Stimulated activated CD8-positive, alpha-beta memory T cell treated with anti-CD3 and anti-CD28 coated beads, Interleukin-7, amount 100 ng/mL, for 48 hours (primary cell): ENCODE measurements at regions not wholly inside any gene's neighbourhood (a gene's known extent, or its start where the extent isn't known, plus 50 kb on each side); places are given as distances from the start of the nearest gene placed in this dataset.

Experiments
- DNase-seq, 2 donors: peaks; one replicate each; pipeline ENCODE4 v3.0.0-alpha.2; 2020; ENCODE audit warnings: low read depth in 1 of 2; ENCODE audit errors: extremely low read depth in 1 of 2

DNA sequence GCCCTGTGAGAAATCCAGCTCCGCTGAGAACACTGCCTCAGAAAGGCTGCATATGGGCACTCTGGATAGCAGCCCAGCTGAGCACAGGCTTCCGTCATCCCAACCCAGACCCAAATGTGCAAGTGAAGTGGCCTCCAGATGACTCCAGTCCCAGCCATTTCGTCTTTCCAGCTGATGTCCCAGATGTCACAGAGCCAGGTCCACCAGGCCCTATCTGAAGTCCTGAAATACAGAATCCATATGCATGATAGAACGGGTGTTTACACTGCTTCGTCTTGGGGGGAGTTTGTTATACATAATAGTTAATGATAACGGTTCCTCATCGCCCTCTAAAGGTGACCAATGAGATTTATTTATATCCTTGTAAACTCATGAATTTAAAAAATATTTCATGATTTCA lies 72.6 kb upstream of the TRIM2 start:
- DNase-seq = no peak

DNA sequence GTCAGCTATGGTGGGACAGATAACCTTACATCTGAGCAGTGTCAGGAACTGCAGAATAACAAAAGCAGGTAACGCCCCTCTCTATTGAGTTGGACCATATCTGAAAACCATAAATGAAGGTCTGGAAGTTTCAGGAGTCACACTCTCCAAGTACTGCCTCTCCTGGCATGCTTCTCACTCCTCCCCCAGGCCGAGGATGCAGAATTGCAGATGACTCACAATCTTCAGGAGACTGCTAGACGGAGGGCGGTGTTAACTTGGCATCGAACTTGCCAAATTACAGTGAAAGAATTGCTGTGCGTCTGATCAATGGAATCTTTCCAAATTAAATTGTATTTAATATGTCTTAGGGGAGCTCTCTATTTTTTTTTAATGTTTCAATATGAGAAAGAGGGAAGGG lies 67.1 kb upstream of the TRIM2 start:
- no peak for DNase-seq

DNA sequence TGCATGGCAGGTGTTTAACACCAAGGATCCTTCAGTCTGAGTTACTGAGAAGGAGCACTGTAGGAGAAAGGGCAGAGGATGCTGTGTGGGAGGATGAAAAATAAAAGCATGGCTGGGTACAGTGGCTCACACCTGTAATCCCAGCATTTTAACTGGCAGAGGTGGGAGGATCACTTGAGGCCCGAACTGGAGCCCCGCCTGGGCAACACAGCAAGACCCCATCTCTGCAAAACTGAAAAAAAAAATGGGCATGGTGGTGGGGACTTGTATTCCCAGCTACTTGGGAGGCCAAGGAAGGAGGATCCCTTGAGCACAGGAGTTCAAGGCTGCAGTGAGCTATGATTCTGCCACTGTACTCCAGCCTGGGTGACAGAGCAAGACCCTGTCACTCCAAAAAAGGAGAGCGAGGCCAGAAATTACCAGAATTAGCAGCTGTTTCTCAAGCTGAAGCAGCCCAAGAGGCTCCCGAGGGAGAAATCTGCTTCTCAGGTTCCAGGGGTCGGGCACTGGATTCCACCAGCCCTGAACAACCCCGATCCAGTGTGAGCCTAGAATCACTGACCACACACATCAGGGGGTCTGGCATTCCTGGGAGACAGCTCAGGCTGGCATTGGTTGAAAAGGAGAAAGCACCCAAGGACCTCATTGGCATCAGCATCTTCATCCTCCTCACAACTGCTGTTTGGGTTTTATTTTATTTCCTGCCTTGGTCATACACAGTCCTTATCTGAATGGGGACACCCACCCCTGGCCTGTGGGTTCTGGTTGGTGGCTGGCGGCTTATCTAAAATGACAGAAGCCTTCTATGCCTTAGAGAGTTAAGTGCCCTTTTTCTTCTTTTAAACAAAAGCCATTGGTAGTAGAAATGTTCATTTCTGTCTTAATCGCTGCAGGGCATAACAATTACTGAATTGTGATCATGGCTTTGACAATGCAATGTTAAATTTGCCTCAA lies 66.3 kb upstream of the TRIM2 start:
- DNase-seq = no peak

DNA sequence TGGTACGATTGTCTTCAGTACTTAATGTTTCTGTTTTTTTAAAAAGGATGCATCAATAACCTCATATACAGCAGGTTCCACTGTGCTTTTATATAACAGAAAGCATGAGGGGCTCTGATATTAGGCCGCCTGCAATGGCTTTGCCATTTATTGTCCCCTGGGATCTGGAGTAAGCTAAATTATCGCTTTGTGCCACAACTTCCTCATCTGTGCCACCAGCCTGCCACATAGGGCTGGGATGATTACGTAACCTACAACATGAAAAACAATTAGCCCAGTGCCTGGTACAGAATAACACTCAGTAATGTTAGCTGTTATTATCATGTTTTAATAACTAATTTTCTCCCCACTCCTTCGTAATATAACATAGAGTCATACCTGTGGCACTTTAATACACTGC lies 65.5 kb upstream of the TRIM2 start:
- no peak for DNase-seq

DNA sequence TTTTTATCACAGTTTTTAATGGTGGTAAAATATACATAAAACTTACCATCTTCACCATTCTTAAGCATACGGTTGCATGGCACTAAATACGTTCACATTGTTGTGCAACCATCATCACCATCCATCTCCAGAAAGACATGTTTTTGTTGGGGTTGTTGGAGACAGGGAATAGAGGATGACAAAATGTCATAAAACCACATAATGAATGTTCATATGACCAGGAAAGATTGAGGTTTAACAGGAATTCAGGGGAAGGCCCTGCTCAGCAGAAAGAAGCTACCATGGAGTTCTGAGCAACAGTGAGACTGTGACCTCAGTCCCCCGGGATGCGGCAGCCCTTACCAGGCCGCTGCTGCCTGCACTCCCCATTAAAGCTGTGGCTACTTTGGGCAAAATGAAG lies 63.9 kb upstream of the TRIM2 start:
- DNase-seq = no peak

DNA sequence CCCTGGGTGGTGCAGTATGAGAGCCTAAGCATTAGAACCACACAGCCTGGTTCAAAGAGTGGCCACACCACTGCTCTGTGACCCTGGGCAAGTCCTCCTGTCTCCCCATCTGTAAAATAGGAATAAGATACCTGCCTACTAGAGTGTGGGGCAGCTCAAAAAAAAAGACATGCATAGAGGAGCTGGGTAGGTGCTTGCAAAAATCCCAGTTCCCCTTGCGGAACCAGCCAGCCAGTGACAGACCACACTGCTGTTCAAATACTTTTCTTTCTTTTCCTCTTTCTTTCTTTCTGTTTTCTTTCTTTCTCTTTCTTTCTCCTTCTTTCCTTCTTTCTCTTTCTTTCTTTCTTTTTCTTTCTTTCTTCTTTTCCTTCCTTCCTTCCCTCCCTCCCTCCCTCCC lies 63.0 kb upstream of the TRIM2 start:
- no peak for DNase-seq

DNA sequence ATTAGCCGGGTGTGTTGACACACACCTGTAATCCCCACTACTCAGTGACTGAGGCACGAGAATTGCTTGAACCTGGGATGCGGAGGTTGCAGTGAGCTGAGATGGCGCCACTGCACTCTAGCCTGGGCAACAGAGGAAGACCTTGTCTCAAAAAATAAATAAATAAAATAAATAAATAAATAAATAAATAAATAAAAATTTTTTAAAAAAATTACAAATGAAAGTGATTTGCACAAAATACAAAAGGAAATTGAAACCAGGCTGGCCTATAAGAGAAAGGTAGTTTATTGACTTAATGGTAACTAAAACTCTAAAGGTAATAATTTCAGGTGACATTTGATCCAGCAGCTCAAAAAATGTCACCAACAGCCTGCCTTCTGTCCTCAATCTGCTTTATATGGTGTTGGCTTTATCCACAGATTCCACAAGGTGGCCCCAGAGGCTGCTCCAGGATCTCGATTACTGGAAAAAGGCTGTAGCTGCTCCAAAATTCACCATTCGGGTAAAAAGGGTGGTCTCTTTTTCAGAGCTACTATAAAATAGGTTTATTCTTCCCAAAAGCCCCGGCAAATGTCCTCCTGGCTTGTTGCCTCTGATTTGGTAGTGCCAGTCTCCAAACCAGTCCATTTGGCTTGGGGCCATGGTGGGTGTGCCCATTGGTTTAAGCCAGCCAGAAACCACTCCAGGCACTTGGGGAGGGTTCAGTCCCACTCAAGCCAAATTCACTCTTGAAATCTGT lies 61.4 kb upstream of the TRIM2 start:
- no peak for DNase-seq

DNA sequence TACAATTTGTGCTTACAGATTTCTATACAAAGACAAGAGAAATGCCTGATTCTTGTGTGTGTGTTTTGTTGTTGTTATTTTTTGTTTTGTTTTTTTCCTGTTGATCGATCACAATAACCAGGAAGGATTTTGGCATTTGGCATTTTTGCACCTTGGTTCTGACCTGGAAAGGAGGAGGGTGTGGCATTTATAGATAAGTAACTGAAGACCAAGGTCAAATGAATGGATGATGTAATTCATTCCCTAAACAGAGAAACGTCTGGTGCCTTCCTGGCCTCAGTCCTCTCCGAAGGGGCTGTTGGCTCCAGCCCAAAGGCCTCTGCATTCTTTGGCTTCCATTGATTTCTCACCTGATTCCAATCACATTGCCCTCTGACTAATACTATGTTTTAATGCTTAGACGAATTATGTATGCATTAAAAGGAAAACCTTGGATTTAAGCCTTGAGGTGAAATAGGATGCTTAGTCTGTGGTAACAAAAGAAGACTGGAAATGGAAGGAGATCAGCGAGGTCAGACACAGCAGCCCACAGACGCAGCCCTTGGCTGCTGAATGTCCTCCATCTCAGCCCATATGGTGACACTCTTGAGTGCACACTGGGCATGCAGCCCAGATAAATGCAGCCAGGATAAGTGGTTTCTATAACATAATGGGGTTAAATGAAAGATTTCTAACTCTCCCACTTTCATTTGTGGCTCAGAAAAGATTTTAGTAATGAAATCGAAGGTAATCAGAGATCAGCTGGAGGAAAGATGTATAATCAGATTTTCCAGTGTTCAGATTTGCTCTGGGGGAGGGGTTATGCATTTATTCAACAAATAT lies 60.5 kb upstream of the TRIM2 start:
- DNase-seq = no peak

DNA sequence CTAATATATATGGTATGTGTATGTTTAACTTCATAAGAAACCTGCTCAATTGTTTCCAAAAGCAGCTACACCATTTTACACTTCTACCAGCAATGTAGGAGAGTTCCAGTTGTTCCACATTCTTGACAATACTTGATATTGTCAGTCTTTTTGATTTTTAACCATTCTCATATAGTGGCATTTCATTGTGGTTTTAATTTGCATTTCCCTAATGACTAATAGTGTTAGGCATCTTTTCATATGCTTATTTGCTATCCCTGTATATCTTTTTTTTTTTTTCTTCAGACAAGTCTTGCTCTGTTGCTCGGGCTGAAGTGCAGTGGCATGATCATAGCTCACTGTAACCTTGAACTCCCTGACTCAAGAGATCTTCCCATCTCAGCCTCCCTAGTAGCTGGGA lies 58.2 kb upstream of the TRIM2 start:
- no peak for DNase-seq

DNA sequence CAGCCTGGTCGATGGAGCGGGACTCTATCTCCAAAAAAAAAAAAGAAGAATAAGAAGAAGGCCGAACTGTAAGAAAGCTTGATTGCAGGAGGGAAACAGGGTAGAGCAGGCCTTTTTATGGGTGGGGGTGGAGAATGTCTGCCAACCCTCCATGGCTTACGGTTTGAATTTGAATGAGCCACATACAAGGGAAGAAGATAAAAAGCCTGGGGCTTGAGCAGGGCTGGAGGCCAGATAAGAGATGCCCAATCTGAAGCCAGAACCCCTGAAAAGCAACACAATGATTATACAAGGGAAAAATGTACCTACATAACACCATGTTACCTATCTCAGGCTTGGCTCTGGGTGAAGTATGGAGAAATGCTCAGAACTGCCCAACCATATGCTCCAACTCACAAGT lies 57.3 kb upstream of the TRIM2 start:
- no peak for DNase-seq

DNA sequence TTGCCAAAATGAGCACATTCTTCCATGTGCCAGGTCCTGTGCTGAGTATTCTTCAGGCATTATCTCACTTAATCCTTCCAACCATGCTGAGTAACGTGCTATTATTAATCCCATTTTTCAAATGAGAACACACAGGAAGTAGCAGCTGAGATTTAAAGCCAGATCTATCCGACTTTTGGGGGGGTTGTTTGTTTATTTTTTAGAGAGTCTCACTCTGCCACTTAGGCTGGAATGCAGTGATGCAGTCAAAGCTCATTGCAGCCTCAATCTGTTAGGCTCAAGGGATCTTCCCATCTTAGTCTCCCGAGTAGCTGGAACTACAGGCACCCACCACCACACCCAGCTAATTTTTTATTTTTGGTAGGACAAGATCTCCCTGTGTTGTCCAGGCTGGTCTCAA lies 55.5 kb upstream of the TRIM2 start:
- DNase-seq = no peak

DNA sequence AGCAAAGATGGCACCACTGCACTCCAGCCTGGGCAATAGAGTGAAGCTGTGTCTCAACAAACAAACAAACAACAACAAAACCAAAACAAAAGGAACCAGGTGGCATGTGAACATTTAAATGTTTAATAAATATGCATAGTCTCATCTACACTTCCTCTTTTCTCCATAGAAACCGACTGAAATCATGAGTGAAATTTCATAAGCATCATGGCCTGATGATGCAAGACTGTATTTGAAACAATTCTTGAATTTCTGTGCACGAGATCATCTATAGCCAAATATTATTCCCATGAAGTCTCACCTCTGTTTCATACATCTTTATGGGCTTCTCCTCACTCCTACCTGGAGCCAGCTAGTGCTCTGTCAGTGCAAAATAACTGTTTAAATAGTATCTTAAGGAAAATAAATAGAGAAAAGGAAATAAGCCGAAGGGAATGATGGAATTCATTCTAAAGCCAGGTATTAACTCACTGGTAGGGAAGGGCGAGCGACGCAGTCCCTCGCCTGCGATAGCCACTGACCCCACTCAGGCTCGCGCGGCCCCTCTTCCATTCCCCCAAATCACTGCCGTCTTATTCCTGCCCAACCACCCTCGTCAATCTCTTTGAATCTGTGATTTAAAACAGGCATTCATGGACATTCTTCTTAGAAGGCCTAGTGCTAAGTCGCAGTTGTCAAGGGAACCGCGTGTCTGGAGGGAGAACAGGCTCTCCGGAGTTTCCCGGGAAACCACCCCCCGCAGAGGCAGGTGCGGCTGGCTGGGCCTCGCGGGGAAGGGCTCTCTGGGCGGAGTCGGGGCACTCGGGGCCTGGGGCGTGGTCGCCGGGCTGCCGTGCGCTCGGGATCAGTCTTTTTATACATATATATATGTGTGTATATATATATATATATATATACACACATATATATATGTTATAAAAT lies 52.4 kb upstream of the TRIM2 start:
- no peak for DNase-seq

DNA sequence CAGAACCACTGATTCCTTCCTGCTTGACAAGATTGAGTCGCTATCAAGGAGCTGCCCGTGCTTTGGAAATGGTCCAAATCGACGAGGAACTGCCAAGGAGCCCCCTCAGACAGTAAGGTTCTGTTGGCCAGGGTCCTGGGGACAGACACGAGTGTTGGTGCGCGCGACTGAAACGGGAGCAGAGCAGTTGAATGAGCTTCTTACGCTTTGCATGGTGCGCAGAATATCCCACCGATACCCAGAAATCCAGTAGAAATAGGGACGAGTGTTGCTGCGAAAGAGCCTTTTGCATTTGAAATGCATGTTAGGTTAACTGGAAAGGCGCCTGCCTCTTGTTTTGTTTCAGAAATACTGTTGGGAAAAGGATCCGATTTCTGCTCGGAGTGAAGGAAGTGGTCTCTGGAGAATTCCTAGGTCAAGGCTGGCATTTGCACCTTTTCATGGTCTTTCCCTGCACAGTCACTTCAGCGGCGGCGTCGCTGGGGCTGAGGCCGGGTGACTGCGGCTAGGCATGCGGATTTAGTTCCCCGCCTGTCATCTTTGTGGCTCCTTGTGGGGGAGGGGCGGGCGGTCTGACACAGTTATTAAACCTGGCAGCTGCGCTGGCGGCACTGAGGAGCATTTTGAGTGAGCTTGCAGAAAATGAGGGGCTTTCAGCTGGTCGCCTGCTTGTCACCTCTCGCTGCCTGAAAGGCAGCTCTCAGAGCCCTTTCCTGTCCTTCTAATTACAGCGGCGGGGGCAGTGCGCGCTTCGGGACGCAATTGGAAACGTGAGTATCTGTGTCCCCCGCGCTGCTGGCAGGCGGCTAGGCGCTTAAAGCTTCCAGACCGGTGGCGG lies 51.5 kb upstream of the TRIM2 start:
- DNase-seq = peak in 1 of 2 donors; percentile 54

DNA sequence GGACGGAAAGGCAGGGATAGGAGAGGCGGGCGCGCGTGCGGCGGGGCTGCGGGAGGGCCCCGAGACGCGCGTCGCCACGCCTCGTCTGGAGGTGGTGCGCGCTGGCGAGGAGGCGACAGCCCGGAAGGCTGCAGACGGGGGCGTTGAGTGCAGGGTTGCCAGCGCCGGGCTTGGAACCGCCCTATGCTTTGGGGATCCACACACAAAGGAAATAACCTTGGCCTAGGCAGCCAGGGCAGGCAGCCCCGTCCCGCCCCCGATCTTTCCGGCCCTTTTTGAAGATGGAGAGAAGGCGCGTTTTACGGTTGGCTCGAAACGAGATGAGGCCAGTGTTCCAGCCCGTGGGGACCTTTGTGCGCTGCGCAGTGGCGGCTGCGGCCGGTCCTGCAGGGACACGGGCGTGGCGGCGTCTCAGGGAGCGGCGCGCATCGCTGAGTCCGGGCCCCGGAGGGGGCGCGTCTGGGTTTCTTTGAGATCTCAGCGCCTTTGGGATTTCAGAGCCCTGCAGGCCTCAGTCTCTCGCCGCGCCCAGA lies 50.8 kb upstream of the TRIM2 start:
- DNase-seq = peak; percentile 41 to 55

DNA sequence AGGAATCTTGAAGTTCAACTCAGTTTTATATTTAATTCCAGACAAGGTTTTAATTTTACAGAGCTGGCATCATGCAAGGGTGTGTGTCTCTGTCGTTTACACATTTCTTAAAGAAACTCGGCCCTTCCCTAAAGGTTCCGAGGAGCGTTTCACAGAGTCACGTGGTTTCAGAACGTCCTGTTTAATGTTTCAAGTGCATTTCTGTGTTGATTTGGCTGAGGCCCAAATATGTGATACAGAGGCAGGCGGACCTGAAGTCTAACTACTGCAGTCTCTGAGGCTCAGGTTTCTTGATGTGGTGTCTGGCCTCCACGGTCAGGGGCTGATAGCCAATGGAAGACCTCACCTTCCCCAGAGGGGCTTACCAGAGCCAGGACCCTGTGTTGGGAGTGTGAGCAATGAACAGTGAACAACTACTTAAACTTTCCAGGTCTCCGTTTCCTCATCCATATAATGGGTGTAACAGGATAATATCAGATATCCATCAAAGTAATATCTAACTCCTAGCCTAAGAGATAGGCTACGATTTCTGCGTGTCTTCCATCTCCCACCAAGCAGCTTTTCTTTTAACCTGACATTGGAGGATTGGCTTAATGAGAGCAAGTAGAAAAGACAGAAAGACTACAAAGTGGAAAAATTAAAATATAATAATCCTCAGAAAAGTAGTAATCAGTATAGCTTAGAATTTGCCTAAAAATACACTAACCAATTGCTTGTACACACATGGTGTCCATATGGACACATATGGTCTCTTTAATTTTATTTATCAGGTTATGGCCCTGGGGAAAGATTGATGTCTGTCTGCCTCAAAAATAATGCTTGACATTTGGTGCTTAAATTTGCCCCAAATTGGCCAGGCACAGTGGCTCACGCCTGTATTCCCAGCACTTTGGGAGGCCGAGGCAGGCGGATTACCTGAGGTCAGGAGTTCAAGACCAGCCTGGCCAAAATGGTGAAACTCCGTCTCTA lies 50.0 kb upstream of the TRIM2 start:
- no peak for DNase-seq
